ENCODE measurements at regions not wholly inside any gene's neighbourhood (a gene's known extent, or its start where the extent isn't known, plus 50 kb on each side); places are given as distances from the start of the nearest gene placed in this dataset.

DNA sequence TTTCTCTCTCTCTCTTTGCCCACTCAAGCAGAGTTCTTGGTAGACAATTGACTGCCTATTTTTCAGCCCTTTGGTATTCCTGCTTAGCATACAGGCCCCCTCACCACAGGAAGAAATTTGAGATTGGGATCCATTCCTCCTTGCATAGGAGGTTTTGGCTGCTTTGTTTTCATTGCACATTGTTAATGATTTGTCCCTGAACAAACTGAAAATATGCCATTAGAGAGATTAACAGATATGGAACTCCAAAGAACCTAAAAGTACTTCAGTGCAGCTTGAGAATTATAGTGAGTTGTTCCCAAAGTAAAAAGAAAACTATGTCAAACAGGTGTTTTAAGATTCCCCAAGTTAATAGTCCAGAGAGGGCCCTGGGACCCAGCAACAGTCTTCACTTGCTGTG is 200.0 kb downstream of the TTLL7 start:
- TF ChIP-seq, protein P1, sequence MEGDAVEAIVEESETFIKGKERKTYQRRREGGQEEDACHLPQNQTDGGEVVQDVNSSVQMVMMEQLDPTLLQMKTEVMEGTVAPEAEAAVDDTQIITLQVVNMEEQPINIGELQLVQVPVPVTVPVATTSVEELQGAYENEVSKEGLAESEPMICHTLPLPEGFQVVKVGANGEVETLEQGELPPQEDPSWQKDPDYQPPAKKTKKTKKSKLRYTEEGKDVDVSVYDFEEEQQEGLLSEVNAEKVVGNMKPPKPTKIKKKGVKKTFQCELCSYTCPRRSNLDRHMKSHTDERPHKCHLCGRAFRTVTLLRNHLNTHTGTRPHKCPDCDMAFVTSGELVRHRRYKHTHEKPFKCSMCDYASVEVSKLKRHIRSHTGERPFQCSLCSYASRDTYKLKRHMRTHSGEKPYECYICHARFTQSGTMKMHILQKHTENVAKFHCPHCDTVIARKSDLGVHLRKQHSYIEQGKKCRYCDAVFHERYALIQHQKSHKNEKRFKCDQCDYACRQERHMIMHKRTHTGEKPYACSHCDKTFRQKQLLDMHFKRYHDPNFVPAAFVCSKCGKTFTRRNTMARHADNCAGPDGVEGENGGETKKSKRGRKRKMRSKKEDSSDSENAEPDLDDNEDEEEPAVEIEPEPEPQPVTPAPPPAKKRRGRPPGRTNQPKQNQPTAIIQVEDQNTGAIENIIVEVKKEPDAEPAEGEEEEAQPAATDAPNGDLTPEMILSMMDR (conservative IDR thresholded peaks at IDR 0.05; ENCODE audit: low read depth, low read length), result no peak
- no peak for TF ChIP-seq EZH2 (IDR thresholded peaks at IDR 0.05; ENCODE audit: borderline replicate concordance, low read depth, low read length, poor library complexity, severe bottlenecking)

Measured in A673 (cell line).